ENCODE measurements at regions not wholly inside any gene's neighbourhood (a gene's known extent, or its start where the extent isn't known, plus 50 kb on each side); places are given as distances from the start of the nearest gene placed in this dataset.
"Not testable (repeated sequence)": the region's sequence is repeated elsewhere in the genome, so short reads cannot be mapped to it uniquely, and the experiment has no call there.

DNA sequence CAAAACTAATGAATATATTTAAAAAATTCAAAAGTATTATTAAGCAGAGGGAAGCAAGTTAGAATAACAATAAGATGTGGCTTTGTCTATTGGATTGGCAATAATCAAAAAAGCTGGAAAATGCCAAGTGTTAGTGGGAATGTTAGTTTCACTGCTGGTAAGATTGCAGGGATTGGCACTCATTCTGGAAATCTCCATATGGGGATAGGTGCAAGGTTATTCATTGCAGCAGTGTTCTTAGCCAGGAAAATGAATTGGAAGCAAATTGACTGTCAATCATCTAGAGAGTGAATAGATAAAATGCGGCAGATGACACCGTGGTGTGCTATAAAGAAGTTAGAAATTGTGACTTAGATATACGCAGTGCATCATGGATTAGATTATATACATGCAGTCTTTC lies 1615.5 kb upstream of the PCDH7 start:
- DNase-seq (ENCODE audit: insufficient read length, low spot score, missing footprints), result no peak
- Histone ChIP-seq H3K4me1 (ENCODE audit: insufficient read depth, low read length) (no peaks in the 10 kb centered on the region), H3K36me3 (ENCODE audit: insufficient read depth, low read length) (no peaks in the 10 kb centered on the region), H3K4me3 (ENCODE audit: insufficient read depth, low read length) (no peak overlapping the region), H3K9me3 (ENCODE audit: low read depth, low read length) (no peaks in the 10 kb centered on the region), H4K20me1 (ENCODE audit: insufficient read depth, low read length) (no peaks in the 10 kb centered on the region), H2AFZ (ENCODE audit: low read length) (no peak overlapping the region), H3K27ac (ENCODE audit: low read depth, low read length) (no peak overlapping the region), H3K4me2 (ENCODE audit: insufficient read depth, low read length) (no peak overlapping the region), H3K79me2 (ENCODE audit: insufficient read depth, low read length) (no peaks in the 10 kb centered on the region), H3K27me3 (ENCODE audit: insufficient read depth, low read length) (no peaks in the 10 kb centered on the region)
- TF ChIP-seq, protein P1, sequence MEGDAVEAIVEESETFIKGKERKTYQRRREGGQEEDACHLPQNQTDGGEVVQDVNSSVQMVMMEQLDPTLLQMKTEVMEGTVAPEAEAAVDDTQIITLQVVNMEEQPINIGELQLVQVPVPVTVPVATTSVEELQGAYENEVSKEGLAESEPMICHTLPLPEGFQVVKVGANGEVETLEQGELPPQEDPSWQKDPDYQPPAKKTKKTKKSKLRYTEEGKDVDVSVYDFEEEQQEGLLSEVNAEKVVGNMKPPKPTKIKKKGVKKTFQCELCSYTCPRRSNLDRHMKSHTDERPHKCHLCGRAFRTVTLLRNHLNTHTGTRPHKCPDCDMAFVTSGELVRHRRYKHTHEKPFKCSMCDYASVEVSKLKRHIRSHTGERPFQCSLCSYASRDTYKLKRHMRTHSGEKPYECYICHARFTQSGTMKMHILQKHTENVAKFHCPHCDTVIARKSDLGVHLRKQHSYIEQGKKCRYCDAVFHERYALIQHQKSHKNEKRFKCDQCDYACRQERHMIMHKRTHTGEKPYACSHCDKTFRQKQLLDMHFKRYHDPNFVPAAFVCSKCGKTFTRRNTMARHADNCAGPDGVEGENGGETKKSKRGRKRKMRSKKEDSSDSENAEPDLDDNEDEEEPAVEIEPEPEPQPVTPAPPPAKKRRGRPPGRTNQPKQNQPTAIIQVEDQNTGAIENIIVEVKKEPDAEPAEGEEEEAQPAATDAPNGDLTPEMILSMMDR (IDR thresholded peaks at IDR 0.05; ENCODE audit: extremely low read depth, low read depth, low read length), result no peak

DNA sequence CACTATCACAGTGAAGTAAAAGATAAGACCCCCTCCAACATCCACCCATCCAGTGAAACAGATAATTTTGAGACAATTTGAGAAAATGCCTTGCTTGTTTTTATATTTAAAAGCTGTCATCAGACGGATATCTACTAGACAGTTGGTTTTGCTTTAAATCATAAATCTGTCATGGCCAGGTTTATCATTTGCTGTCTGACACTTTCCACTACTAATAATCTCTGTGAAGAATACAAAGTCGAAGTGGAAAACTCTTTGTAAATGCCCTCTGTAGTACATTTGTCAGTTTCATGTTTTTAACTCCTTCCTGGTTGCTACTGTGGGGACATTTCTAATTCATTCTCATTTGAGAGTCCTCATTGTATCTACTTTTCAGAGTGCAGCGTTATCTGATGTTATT lies 1606.2 kb upstream of the PCDH7 start:
- TF ChIP-seq, protein P1 (IDR thresholded peaks at IDR 0.05; ENCODE audit: extremely low read depth, low read depth, low read length), result no peak
- no peaks in the 10 kb centered on the region for H3K4me1 ChIP-seq (ENCODE audit: insufficient read depth, low read length)
- H3K27ac ChIP-seq (ENCODE audit: low read depth, low read length), result no peak overlapping the region
- no peak overlapping the region for H2AFZ ChIP-seq (ENCODE audit: low read length)
- no peaks in the 10 kb centered on the region for H3K36me3 ChIP-seq (ENCODE audit: insufficient read depth, low read length)
- no peak overlapping the region for H3K4me2 ChIP-seq (ENCODE audit: insufficient read depth, low read length)
- H3K4me3 ChIP-seq (ENCODE audit: insufficient read depth, low read length), result no peak overlapping the region
- no peak for DNase-seq (ENCODE audit: insufficient read length, low spot score, missing footprints)
- H4K20me1 ChIP-seq (ENCODE audit: insufficient read depth, low read length), result no peaks in the 10 kb centered on the region
- no peaks in the 10 kb centered on the region for H3K27me3 ChIP-seq (ENCODE audit: insufficient read depth, low read length)
- H3K9me3 ChIP-seq (ENCODE audit: low read depth, low read length), result no peaks in the 10 kb centered on the region
- no peaks in the 10 kb centered on the region for H3K79me2 ChIP-seq (ENCODE audit: insufficient read depth, low read length)

DNA sequence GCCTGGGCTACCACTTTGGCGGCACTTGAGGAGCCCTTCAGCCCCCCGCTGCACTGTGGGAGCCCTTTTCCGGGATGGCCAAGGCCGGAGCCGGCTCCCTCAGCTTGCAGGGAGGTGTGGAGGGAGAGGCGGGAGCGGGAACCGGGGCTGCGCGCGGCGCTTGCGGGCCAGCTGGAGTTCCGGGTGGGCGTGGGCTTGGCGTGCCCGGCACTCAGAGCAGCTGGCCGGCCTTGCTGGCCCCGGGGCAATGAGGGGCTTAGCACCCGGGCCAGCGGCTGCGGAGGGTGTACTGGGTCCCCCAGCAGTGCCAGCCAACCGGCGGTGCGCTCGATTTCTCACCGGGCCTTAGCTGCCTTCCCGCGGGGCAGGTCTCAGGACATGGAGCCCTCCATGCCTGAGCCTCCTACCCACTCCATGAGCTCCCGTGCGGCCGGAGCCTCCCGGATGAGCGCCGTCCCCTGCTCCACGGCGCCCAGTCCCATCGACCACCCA lies 1602.9 kb upstream of the PCDH7 start:
- not testable (repeated sequence) for H3K4me2 ChIP-seq (ENCODE audit: insufficient read depth, low read length)

DNA sequence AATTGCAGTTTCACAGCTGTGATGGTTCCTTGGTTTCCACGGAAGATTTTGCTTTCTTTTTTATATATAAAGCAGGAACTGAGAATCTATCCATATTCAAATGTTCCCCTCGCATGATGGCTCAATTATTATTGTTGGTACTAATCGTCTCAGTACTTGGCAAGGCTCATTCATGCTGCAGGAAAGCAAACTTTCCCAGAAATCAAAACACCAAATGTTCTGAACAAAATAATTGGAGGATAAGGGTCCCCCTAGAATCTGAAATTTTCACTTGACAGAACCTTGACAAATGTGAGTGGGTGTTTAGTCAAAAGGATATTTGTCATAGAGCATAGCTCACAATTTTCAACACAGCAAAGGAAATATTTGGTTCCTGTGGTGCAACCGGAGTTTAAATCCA lies 1598.6 kb upstream of the PCDH7 start:
- no peaks in the 10 kb centered on the region for H4K20me1 ChIP-seq (ENCODE audit: insufficient read depth, low read length)
- H3K79me2 ChIP-seq (ENCODE audit: insufficient read depth, low read length), result no peaks in the 10 kb centered on the region
- H3K36me3 ChIP-seq (ENCODE audit: insufficient read depth, low read length), result no peaks in the 10 kb centered on the region
- H3K4me2 ChIP-seq (ENCODE audit: insufficient read depth, low read length), result no peak overlapping the region
- no peaks in the 10 kb centered on the region for H3K27me3 ChIP-seq (ENCODE audit: insufficient read depth, low read length)
- no peaks in the 10 kb centered on the region for H3K9me3 ChIP-seq (ENCODE audit: low read depth, low read length)
- TF ChIP-seq, protein P1 (IDR thresholded peaks at IDR 0.05; ENCODE audit: extremely low read depth, low read depth, low read length), result no peak
- no peak for DNase-seq (ENCODE audit: insufficient read length, low spot score, missing footprints)
- H3K27ac ChIP-seq (ENCODE audit: low read depth, low read length), result no peak overlapping the region
- no peak overlapping the region for H2AFZ ChIP-seq (ENCODE audit: low read length)
- H3K4me3 ChIP-seq (ENCODE audit: insufficient read depth, low read length), result no peak overlapping the region
- no peaks in the 10 kb centered on the region for H3K4me1 ChIP-seq (ENCODE audit: insufficient read depth, low read length)

More for the DNA sequence above, 1602.9 kb upstream of the PCDH7 start:
- H3K79me2 ChIP-seq (ENCODE audit: insufficient read depth, low read length); H3K27ac ChIP-seq (ENCODE audit: low read depth, low read length); H2AFZ ChIP-seq (ENCODE audit: low read length); DNase-seq (ENCODE audit: insufficient read length, low spot score, missing footprints); H3K36me3 ChIP-seq (ENCODE audit: insufficient read depth, low read length); H3K9me3 ChIP-seq (ENCODE audit: low read depth, low read length); H3K27me3 ChIP-seq (ENCODE audit: insufficient read depth, low read length); H3K4me1 ChIP-seq (ENCODE audit: insufficient read depth, low read length); H3K4me3 ChIP-seq (ENCODE audit: insufficient read depth, low read length); H4K20me1 ChIP-seq (ENCODE audit: insufficient read depth, low read length): not testable (repeated sequence)
